ENCODE measurements at regions not wholly inside any gene's neighbourhood (a gene's known extent, or its start where the extent isn't known, plus 50 kb on each side); places are given as distances from the start of the nearest gene placed in this dataset.
A peak's percentile ranks its signal among the peaks of the same experiment; 100 is the strongest.

GRCh38 chr12:126362964-126363363, 1297.7 kb downstream of the AACS start:
- TF ChIP-seq ZFX (IDR thresholded peaks at IDR 0.05; ENCODE audit: borderline replicate concordance) (no peak), CTCF (IDR thresholded peaks at IDR 0.05) (peak; percentile 32; the same call in 1 of the 2 replicates)
- H3K27ac ChIP-seq: no peak overlapping the region

GRCh38 chr12:126369487-126370463, 1304.5 kb downstream of the AACS start:
- no peak overlapping the region for H3K27ac ChIP-seq
- TF ChIP-seq CTCF (IDR thresholded peaks at IDR 0.05) (no peak), ZFX (IDR thresholded peaks at IDR 0.05; ENCODE audit: borderline replicate concordance) (no peak)

GRCh38 chr12:126383506-126383905, 1318.3 kb downstream of the AACS start:
- H3K27ac ChIP-seq: no peak overlapping the region
- TF ChIP-seq ZFX (IDR thresholded peaks at IDR 0.05; ENCODE audit: borderline replicate concordance) (no peak), CTCF (IDR thresholded peaks at IDR 0.05) (no peak)

- no peak overlapping the region for H3K27ac ChIP-seq
- no peak for TF ChIP-seq CTCF (IDR thresholded peaks at IDR 0.05)
- no peak for TF ChIP-seq ZFX (IDR thresholded peaks at IDR 0.05; ENCODE audit: borderline replicate concordance)
Observed at GRCh38 chr12:126384026-126384564, 1318.9 kb downstream of the AACS start.

GRCh38 chr12:126385785-126386184, 1320.5 kb downstream of the AACS start:
- TF ChIP-seq ZFX (IDR thresholded peaks at IDR 0.05; ENCODE audit: borderline replicate concordance) (no peak), CTCF (IDR thresholded peaks at IDR 0.05) (no peak)
- H3K27ac ChIP-seq: no peak overlapping the region

GRCh38 chr12:126389220-126389841, 1324.1 kb downstream of the AACS start:
- no peak overlapping the region for H3K27ac ChIP-seq
- no peak for TF ChIP-seq CTCF (IDR thresholded peaks at IDR 0.05)

- no peak for TF ChIP-seq ZFX (IDR thresholded peaks at IDR 0.05; ENCODE audit: borderline replicate concordance)
- no peak for TF ChIP-seq CTCF (IDR thresholded peaks at IDR 0.05)
- no peak overlapping the region for H3K27ac ChIP-seq
Observed at GRCh38 chr12:126389961-126390360, 1324.7 kb downstream of the AACS start.
